Thoracic aorta (tissue), 2 donors: ENCODE measurements at regions not wholly inside any gene's neighbourhood (a gene's known extent, or its start where the extent isn't known, plus 50 kb on each side); places are given as distances from the start of the nearest gene placed in this dataset.

Experiments used
- ATAC-seq: fragments of 150-250 bp; one replicate; pipeline ENCODE4 v1.8.0; 2017; ENCODE audit warnings: low read depth; ENCODE audit not compliant: insufficient number of reproducible peaks, low FRiP score
- DNase-seq: peaks from one replicate; pipeline ENCODE4 v3.0.0-alpha.2; 2020; ENCODE audit warnings: low spot score
- H3K27ac ChIP-seq, 2 donors: fragments of 200-600 bp; sonication (generic); 1 replicate in 1 of 2; 2 replicates in 1 of 2; pipeline ENCODE4 v1.5.1; 2016; ENCODE audit warnings: mild to moderate bottlenecking in 2 of 2, moderate library complexity in 2 of 2
- H3K27me3 ChIP-seq: fragments of 200-600 bp; sonication (generic); replicated peaks from 2 replicates; pipeline ENCODE4 v1.6.0; 2016; ENCODE audit warnings: mild to moderate bottlenecking; ENCODE audit not compliant: insufficient read depth
- H3K36me3 ChIP-seq: fragments of 200-600 bp; sonication (generic); one replicate; pipeline ENCODE4 v1.5.1; 2016
- H3K4me1 ChIP-seq, 2 donors: fragments of 200-600 bp; sonication (generic); 1 replicate in 1 of 2; 2 replicates in 1 of 2; pipeline versions ENCODE4 v1.5.1 to v1.6.0; 2016; ENCODE audit warnings: low read depth in 2 of 2, mild to moderate bottlenecking in 1 of 2; ENCODE audit not compliant: control insufficient read depth in 1 of 2
- H3K4me3 ChIP-seq: fragments of 200-600 bp; sonication (generic); 2 replicates; pipeline ENCODE4 v1.5.1; 2016; ENCODE audit warnings: mild to moderate bottlenecking
- H3K9me3 ChIP-seq: fragments of 200-600 bp; sonication (generic); 2 replicates; pipeline ENCODE4 v1.5.1; 2016
- CTCF ChIP-seq: fragments of 200-600 bp; sonication (generic); IDR thresholded peaks from one replicate; pipeline ENCODE4 v1.5.1; 2019; ENCODE audit warnings: antibody characterized with exemption

- H3K27ac ChIP-seq, result no peak overlapping the region
Measured at GRCh38 chr1:87418048-87418447, 89.4 kb downstream of the LMO4 start.

GRCh38 chr1:87421809-87422208 lies 93.1 kb downstream of the LMO4 start:
- Histone ChIP-seq H3K4me3 (no peak overlapping the region), H3K36me3 (no peaks in the 10 kb centered on the region), H3K4me1 (no peaks in the 10 kb centered on the region), H3K27ac (no peak overlapping the region), H3K27me3 (no peaks in the 10 kb centered on the region), H3K9me3 (no peaks in the 10 kb centered on the region)
- no peak for TF ChIP-seq CTCF
- no peak for DNase-seq
- ATAC-seq, result no peak

More at GRCh38 chr1:87418048-87418447, 89.4 kb downstream of the LMO4 start:
- no peaks in the 10 kb centered on the region for H3K9me3 ChIP-seq
- no peaks in the 10 kb centered on the region for H3K4me1 ChIP-seq
- H3K36me3 ChIP-seq, result no peaks in the 10 kb centered on the region
- DNase-seq (no peak), ATAC-seq (no peak)
- H3K4me3 ChIP-seq, result no peak overlapping the region
- no peak for TF ChIP-seq CTCF
- no peaks in the 10 kb centered on the region for H3K27me3 ChIP-seq

- Histone ChIP-seq H3K4me3 (no peak overlapping the region), H3K27me3 (no peaks in the 10 kb centered on the region), H3K36me3 (no peaks in the 10 kb centered on the region), H3K9me3 (no peaks in the 10 kb centered on the region), H3K4me1 (no peaks in the 10 kb centered on the region), H3K27ac (no peak overlapping the region)
- no peak for TF ChIP-seq CTCF
- DNase-seq (no peak), ATAC-seq (no peak)
Measured at GRCh38 chr1:87424541-87424940, 95.9 kb downstream of the LMO4 start.

GRCh38 chr1:87426463-87427249 lies 98.0 kb downstream of the LMO4 start:
- no peak for DNase-seq
- Histone ChIP-seq H3K4me3 (no peak overlapping the region), H3K4me1 (no peaks in the 10 kb centered on the region), H3K9me3 (no peaks in the 10 kb centered on the region), H3K36me3 (no peaks in the 10 kb centered on the region), H3K27ac (no peak overlapping the region), H3K27me3 (no peaks in the 10 kb centered on the region)
- TF ChIP-seq CTCF, result no peak
- ATAC-seq, result no peak

GRCh38 chr1:87428367-87428766 lies 99.7 kb downstream of the LMO4 start:
- no peaks in the 10 kb centered on the region for H3K9me3 ChIP-seq
- ATAC-seq, result no peak
- no peak for TF ChIP-seq CTCF

More at GRCh38 chr1:87428367-87428766, 99.7 kb downstream of the LMO4 start:
- Histone ChIP-seq H3K36me3 (no peaks in the 10 kb centered on the region), H3K4me1 (no peaks in the 10 kb centered on the region), H3K27ac (no peak overlapping the region), H3K4me3 (no peak overlapping the region), H3K27me3 (no peaks in the 10 kb centered on the region)
- DNase-seq, result no peak
